Large intestine (tissue), 3 donors: ENCODE measurements at regions not wholly inside any gene's neighbourhood (a gene's known extent, or its start where the extent isn't known, plus 50 kb on each side); places are given as distances from the start of the nearest gene placed in this dataset.

Source experiments
- DNase-seq, 2 donors: peaks; one replicate each; pipeline versions ENCODE4 v3.0.0 to v3.0.0-alpha.2; 2013
- H3K27ac ChIP-seq: one replicate; pipeline ENCODE4 v1.5.1; 2013; ENCODE audit warnings: low read length
- H3K27me3 ChIP-seq: 2 replicates; pipeline ENCODE4 v1.6.1; 2013; ENCODE audit warnings: low read length; ENCODE audit not compliant: control insufficient read depth, insufficient read depth
- H3K36me3 ChIP-seq: 2 replicates; pipeline ENCODE4 v1.6.1; 2013; ENCODE audit warnings: low read length; ENCODE audit not compliant: control insufficient read depth, insufficient read depth
- H3K4me1 ChIP-seq: one replicate; pipeline ENCODE4 v1.6.1; 2013; ENCODE audit warnings: low read length; ENCODE audit not compliant: control insufficient read depth, insufficient read depth
- H3K4me3 ChIP-seq: one replicate; pipeline ENCODE4 v1.5.1; 2013; ENCODE audit warnings: low read length
- H3K9me3 ChIP-seq: one replicate; pipeline ENCODE4 v1.6.1; 2013; ENCODE audit warnings: mild to moderate bottlenecking, low read depth, low read length, moderate library complexity; ENCODE audit not compliant: control insufficient read depth
- WGBS: methylation state at CpG from one replicate; pipeline ENCODE4 v1.1.5; 2013; ENCODE audit warnings: low lambda C conversion rate; ENCODE audit not compliant: insufficient coverage; 5-methylcytosine and 5-hydroxymethylcytosine counted together

GRCh38 chr1:165055581-165055980 lies 300.9 kb downstream of the LMX1A start:
- Histone ChIP-seq H3K4me3 (no peak overlapping the region), H3K4me1 (no peaks in the 10 kb centered on the region), H3K27ac (no peak overlapping the region), H3K27me3 (no peaks in the 10 kb centered on the region), H3K36me3 (no peaks in the 10 kb centered on the region), H3K9me3 (no peaks in the 10 kb centered on the region)
- DNase-seq: no peak
- 96% methylated on average over 3 of the region's 9 CpGs for WGBS

DNA sequence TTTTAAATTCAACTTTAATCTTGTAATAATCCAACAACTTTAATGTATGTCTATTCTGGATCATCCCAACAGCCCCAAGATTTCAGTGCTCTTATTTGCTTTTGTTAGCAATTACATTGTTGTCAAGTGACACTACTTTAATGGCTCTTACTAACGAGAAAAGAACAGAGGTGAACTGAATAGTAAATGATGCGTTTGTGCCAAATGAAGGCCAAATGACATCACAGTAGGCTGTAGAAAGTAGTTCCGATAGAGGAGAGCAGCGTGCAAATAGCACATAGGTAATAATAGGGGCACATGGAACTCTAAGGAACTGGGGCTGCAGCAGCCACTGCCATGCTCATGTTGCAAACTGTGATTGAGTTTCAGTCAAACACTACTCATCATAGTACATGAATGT lies 301.9 kb downstream of the LMX1A start:
- Histone ChIP-seq H3K9me3 (no peaks in the 10 kb centered on the region), H3K27ac (no peak overlapping the region), H3K27me3 (no peaks in the 10 kb centered on the region), H3K4me1 (no peaks in the 10 kb centered on the region), H3K4me3 (no peak overlapping the region), H3K36me3 (no peaks in the 10 kb centered on the region)
- no peak for DNase-seq
- 20% methylated on average over 1 of the region's 4 CpGs for WGBS

DNA sequence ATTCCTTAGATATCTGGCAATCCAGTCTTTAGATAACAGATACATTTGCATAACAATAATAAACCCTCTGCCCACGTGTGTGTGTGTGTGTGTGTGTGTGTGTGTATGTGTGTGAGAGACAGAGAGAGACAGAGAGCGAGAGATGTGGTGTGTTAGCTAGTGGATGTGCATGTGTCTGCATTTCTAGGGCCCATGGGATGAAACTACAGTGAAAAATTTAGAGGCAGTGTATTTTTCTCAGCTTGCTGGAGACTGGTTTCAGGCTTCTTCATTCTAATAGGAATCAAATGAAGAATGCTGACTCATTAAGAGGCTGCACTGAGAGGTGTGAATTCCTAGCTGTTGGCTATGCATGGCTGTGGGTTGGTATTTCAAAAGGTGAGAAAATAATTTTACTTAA lies 303.2 kb downstream of the LMX1A start:
- no peaks in the 10 kb centered on the region for H3K36me3 ChIP-seq
- H3K27me3 ChIP-seq: no peaks in the 10 kb centered on the region
- DNase-seq: no peak
- no CpG with 5 or more reads among the region's 2 CpGs for WGBS
- H3K27ac ChIP-seq: no peak overlapping the region
- no peaks in the 10 kb centered on the region for H3K4me1 ChIP-seq
- H3K4me3 ChIP-seq: no peak overlapping the region
- H3K9me3 ChIP-seq: no peaks in the 10 kb centered on the region

DNA sequence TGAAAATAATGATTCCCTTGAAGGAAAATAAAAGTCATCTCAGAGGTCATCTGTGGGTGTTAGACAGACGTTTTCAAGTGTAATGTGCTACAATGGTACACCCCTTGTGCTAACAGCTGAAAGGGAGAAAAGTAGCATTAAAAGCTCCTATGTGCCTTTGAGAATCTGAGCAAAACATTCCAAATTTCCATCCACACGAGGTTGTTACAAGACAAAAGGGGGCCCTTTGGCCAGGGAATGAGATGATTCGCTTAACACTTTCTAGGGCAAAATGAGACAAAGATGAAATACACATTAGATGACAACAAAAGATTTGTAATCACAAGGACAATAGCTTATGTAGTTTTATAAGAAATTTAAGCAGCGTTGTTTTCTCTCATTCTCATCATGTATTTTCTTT lies 303.6 kb downstream of the LMX1A start:
- no peaks in the 10 kb centered on the region for H3K36me3 ChIP-seq
- no peaks in the 10 kb centered on the region for H3K9me3 ChIP-seq
- no peaks in the 10 kb centered on the region for H3K27me3 ChIP-seq
- 48% methylated on average over 2 of the region's 4 CpGs for WGBS
- H3K4me1 ChIP-seq: no peaks in the 10 kb centered on the region
- H3K4me3 ChIP-seq: no peak overlapping the region
- no peak overlapping the region for H3K27ac ChIP-seq
- DNase-seq: no peak

DNA sequence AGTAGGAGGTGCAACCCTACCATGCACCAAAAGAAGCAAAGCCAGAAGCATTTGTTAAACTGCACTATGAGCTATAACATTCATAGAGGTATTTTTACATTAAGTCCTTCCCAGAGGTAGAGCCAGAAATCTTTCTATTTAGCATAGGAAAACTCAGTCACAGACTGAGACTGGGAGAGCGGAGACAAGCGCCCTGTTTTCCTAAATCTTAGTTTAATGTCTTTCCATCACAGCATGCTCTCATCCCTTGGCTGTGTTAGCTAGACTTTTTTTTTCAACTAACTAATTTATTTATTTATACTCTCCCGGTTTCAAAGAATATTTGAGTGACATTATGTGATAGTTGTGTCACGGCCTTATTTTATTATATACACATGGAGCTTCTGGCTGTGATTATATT lies 304.1 kb downstream of the LMX1A start:
- 65% methylated on average over 2 of the region's 4 CpGs for WGBS
- no peak for DNase-seq
- H3K9me3 ChIP-seq: no peaks in the 10 kb centered on the region
- H3K27ac ChIP-seq: no peak overlapping the region
- H3K36me3 ChIP-seq: no peaks in the 10 kb centered on the region
- no peaks in the 10 kb centered on the region for H3K27me3 ChIP-seq
- no peaks in the 10 kb centered on the region for H3K4me1 ChIP-seq
- no peak overlapping the region for H3K4me3 ChIP-seq

DNA sequence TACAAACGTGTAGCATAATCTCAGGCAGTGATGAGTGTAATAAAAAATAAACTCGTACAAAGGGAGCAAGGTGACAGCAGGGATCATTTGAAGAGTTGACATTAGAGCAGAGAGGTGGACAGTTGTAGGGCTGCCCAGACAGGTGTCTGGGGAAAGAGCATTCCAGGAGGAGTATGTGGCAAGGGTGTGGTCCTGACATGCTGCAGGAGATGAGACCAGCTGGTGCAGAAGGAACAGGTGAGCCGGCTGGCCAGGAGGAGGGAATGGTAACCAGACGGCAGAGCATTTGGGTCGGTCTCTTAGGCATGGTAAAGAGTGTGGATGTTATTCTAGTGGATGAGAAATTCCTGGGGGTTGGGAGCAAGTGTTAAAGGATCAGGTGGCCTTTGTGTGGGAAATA lies 306.3 kb downstream of the LMX1A start:
- H3K27me3 ChIP-seq: no peaks in the 10 kb centered on the region
- no peaks in the 10 kb centered on the region for H3K36me3 ChIP-seq
- H3K4me3 ChIP-seq: no peak overlapping the region
- no CpG with 5 or more reads among the region's 5 CpGs for WGBS
- no peaks in the 10 kb centered on the region for H3K4me1 ChIP-seq
- no peak overlapping the region for H3K27ac ChIP-seq
- no peaks in the 10 kb centered on the region for H3K9me3 ChIP-seq
- DNase-seq: no peak

DNA sequence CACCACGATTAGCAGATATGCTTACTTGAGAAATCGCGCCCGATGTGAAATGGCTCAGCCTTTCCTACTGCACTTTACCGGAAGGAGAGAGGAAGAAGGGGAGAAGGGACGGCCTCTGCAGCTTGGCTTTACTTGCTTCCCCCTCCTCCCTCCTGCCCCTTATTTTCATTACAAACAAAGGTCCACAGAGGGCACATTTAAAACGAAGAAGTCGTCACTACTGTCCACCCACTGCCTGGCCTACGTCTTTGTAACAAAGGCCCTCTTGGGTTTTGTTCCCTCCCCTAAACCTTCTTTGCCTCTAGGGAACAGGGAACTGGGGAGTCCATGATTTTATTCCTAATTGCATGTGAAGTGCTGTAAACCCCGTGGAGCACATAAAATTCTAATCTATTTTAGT lies 308.5 kb downstream of the LMX1A start:
- Histone ChIP-seq H3K36me3 (no peaks in the 10 kb centered on the region), H3K4me1 (no peaks in the 10 kb centered on the region), H3K9me3 (no peaks in the 10 kb centered on the region), H3K27me3 (no peaks in the 10 kb centered on the region), H3K27ac (no peak overlapping the region), H3K4me3 (no peak overlapping the region)
- no peak for DNase-seq
- 34% methylated on average over 4 of the region's 10 CpGs for WGBS

GRCh38 chr1:165045902-165046301 lies 310.6 kb downstream of the LMX1A start:
- no peaks in the 10 kb centered on the region for H3K9me3 ChIP-seq
- H3K4me1 ChIP-seq: no peaks in the 10 kb centered on the region
- no CpG with 5 or more reads among the region's 4 CpGs for WGBS
- DNase-seq: no peak
- H3K36me3 ChIP-seq: no peaks in the 10 kb centered on the region
- H3K27me3 ChIP-seq: no peaks in the 10 kb centered on the region
- H3K27ac ChIP-seq: no peak overlapping the region
- no peak overlapping the region for H3K4me3 ChIP-seq

GRCh38 chr1:165040641-165041040 lies 315.9 kb downstream of the LMX1A start:
- H3K27me3 ChIP-seq: no peaks in the 10 kb centered on the region
- no peak overlapping the region for H3K4me3 ChIP-seq
- H3K9me3 ChIP-seq: no peaks in the 10 kb centered on the region
- H3K36me3 ChIP-seq: no peaks in the 10 kb centered on the region
- 88% methylated on average over 1 of the region's 1 CpG for WGBS
- no peak overlapping the region for H3K27ac ChIP-seq
- no peaks in the 10 kb centered on the region for H3K4me1 ChIP-seq
- DNase-seq: no peak

GRCh38 chr1:165039996-165040395 lies 316.5 kb downstream of the LMX1A start:
- Histone ChIP-seq H3K9me3 (no peaks in the 10 kb centered on the region), H3K4me3 (no peak overlapping the region), H3K27ac (no peak overlapping the region), H3K36me3 (no peaks in the 10 kb centered on the region), H3K27me3 (no peaks in the 10 kb centered on the region), H3K4me1 (no peaks in the 10 kb centered on the region)
- no peak for DNase-seq
- WGBS: no CpG with 5 or more reads among the region's 3 CpGs

GRCh38 chr1:165036403-165036802 lies 320.1 kb downstream of the LMX1A start:
- Histone ChIP-seq H3K27ac (no peak overlapping the region), H3K4me3 (no peak overlapping the region), H3K4me1 (no peaks in the 10 kb centered on the region), H3K9me3 (no peaks in the 10 kb centered on the region), H3K27me3 (no peaks in the 10 kb centered on the region), H3K36me3 (no peaks in the 10 kb centered on the region)
- no peak for DNase-seq
- no CpG with 5 or more reads among the region's 6 CpGs for WGBS
